ENCODE measurements at regions not wholly inside any gene's neighbourhood (a gene's known extent, or its start where the extent isn't known, plus 50 kb on each side); places are given as distances from the start of the nearest gene placed in this dataset.

DNA sequence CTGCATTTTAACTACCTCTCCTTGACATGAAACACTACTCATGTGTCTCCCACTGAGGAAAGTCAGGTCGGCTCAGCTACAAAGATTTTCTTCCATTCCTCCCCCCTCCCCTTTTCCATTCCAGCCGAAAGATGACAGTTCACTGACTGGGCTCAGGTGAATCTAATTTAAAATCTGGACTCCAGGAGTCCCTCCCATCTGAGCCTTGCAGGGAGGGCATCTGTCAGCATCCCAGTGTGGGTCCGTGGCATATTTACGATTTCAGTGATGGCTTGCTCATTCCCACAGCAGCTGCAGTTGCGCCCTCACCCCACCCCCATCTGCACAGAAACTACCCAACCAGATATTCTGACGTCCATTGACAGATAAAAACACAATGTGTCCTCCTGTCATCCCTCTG is 153.7 kb upstream of the ARRDC4 start:
- Histone ChIP-seq H3K27me3 (replicated peaks) (no peaks in the 10 kb centered on the region), H3K27ac (no peak overlapping the region), H3K4me3 (ENCODE audit: low read depth, low read length) (no peak overlapping the region), H3K36me3 (replicated peaks) (no peaks in the 10 kb centered on the region)
- TF ChIP-seq CTCF (IDR thresholded peaks at IDR 0.05; ENCODE audit: low read depth, low read length, missing control alignments), result no peak
- DNase-seq, result no peak
- in situ Hi-C loops (cut with HindIII; ENCODE audit: low pct_ligation_motif_present, low sequenced_read_pairs), result no loop called here

GRCh38 chr15:97815835-97816234 is 144.7 kb upstream of the ARRDC4 start:
- TF ChIP-seq CTCF (IDR thresholded peaks at IDR 0.05; ENCODE audit: low read depth, low read length, missing control alignments), result no peak
- no peak for DNase-seq
- Histone ChIP-seq H3K27me3 (replicated peaks) (no peaks in the 10 kb centered on the region), H3K4me3 (ENCODE audit: low read depth, low read length) (no peak overlapping the region), H3K36me3 (replicated peaks) (no peaks in the 10 kb centered on the region), H3K27ac (no peak overlapping the region)
- in situ Hi-C loops (cut with HindIII; ENCODE audit: low pct_ligation_motif_present, low sequenced_read_pairs), result no loop called here

DNA sequence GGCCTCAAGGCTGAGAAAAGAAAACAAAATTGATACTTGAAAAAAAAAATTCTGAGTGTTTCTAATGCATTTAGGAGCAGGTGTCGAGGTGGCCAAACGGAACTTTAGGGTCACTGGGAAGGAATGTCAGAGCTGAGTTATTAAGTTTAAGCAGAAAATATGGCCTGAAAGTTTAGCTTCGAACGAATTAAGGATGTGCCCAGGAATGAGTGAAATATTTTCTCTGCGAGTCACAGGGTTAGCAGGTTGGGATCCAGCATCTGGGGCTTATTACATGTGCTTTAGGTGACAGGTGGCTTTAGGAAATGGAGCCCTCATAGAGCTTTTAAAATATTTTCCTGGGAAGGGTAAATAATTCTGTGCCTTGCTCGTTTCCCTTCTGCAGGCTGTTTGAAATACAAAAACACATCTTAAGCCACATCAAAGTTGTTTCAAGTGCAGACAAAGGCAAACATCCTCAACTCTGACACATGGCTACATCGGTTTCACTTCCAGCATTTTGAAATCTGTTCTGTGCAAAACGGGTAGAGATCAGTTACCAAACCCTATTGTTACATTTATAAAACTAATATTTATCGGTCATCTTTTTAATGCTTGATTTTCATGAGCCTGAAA is 143.1 kb upstream of the ARRDC4 start:
- TF ChIP-seq CTCF (IDR thresholded peaks at IDR 0.05; ENCODE audit: low read depth, low read length, missing control alignments), result no peak

GRCh38 chr15:97836003-97836402 is 124.5 kb upstream of the ARRDC4 start:
- in situ Hi-C loops (cut with HindIII; ENCODE audit: low pct_ligation_motif_present, low sequenced_read_pairs), result no loop called here
- no peak for DNase-seq
- no peak for TF ChIP-seq CTCF (IDR thresholded peaks at IDR 0.05; ENCODE audit: low read depth, low read length, missing control alignments)
- no peak overlapping the region for H3K27ac ChIP-seq
- H3K4me3 ChIP-seq (ENCODE audit: low read depth, low read length), result no peak overlapping the region
- no peaks in the 10 kb centered on the region for H3K36me3 ChIP-seq (replicated peaks)
- no peaks in the 10 kb centered on the region for H3K27me3 ChIP-seq (replicated peaks)

More for the DNA sequence above, 143.1 kb upstream of the ARRDC4 start:
- Histone ChIP-seq H3K36me3 (replicated peaks) (no peaks in the 10 kb centered on the region), H3K27ac (no peak overlapping the region), H3K27me3 (replicated peaks) (no peaks in the 10 kb centered on the region), H3K4me3 (ENCODE audit: low read depth, low read length) (no peak overlapping the region)
- in situ Hi-C loops (cut with HindIII; ENCODE audit: low pct_ligation_motif_present, low sequenced_read_pairs), result no loop called here
- no peak for DNase-seq

DNA sequence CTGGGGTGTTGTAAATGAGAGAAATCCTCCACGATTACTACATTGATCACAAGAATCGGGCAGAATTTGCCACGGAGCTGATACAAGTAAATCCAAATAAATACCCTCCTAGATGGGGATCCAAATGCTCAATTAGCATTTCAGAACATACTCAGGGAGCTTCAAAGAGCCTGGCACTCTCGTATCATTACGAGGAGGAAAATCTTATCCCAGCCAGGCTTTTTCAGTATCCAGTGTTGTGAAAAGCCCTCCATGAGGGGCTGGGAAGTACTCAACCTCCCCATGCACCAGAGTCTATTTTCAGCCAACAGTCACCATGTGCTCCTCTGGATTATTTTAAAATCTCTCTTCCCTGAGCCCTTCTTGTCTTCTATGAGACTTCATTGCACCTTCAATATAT is 122.6 kb upstream of the ARRDC4 start:
- Histone ChIP-seq H3K36me3 (replicated peaks) (no peaks in the 10 kb centered on the region), H3K27me3 (replicated peaks) (no peaks in the 10 kb centered on the region), H3K4me3 (ENCODE audit: low read depth, low read length) (no peak overlapping the region), H3K27ac (no peak overlapping the region)
- in situ Hi-C loops (cut with HindIII; ENCODE audit: low pct_ligation_motif_present, low sequenced_read_pairs), result no loop called here
- no peak for TF ChIP-seq CTCF (IDR thresholded peaks at IDR 0.05; ENCODE audit: low read depth, low read length, missing control alignments)
- no peak for DNase-seq

DNA sequence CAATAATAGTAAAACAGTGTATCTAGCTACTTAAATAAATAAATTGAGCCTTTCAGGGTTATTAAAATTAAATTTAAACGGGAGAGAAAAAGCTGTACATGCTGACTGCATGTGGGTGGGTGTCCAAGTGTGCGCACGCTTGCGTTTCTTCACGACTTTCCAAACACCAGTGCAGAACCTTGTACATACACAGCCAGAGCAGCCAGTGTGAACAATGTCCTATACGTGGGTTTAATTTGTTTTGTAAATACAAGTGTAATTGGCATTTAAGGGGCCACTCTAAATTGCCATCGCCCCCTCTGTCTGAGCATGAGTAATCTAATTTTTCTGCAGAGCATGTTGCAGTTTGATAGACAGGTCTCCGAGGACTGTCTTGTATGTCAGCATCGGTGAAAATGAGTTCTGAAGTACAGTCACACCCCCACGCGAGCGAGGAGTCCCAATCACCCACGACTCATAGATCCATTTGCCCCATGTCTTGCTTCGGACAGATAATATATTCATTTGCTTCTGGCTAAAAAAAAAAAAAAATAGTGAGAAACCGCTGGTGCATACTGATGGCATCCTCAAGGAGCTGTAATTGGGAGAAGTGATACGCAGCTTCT is 121.8 kb upstream of the ARRDC4 start:
- in situ Hi-C loops (cut with HindIII; ENCODE audit: low pct_ligation_motif_present, low sequenced_read_pairs), result no loop called here
- TF ChIP-seq CTCF (IDR thresholded peaks at IDR 0.05; ENCODE audit: low read depth, low read length, missing control alignments), result no peak
- H3K27ac ChIP-seq, result no peak overlapping the region
- H3K27me3 ChIP-seq (replicated peaks), result no peaks in the 10 kb centered on the region
- no peaks in the 10 kb centered on the region for H3K36me3 ChIP-seq (replicated peaks)
- no peak overlapping the region for H3K4me3 ChIP-seq (ENCODE audit: low read depth, low read length)
- DNase-seq, result no peak

All from brain microvascular endothelial cell (primary cell).